ENCODE measurements at regions not wholly inside any gene's neighbourhood (a gene's known extent, or its start where the extent isn't known, plus 50 kb on each side); places are given as distances from the start of the nearest gene placed in this dataset.

DNA sequence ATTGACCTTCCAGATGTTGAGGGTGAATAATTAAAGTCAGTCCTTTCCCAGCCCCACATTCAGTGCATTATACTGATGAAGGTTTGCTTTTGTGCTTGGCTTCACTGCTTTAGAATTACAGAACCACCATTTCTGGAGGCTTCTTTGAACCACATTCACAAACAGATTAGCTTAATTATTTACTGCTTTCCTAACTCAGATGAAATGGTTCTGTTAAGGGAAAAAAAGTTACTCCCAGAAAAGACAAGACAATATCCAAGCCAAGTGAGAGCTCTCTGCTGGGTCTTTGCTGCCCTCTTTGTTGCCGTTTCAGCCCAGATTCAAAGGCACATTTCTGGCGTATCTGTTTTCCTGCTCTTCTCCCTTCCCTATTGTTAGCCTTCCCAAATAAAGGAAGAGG, 188.9 kb downstream of the AHR start:
- Histone ChIP-seq H3K27me3 (no peaks in the 10 kb centered on the region), H3K9me3 (no peaks in the 10 kb centered on the region), H3K4me3 (no peak overlapping the region), H3K27ac (no peak overlapping the region), H3K36me3 (ENCODE audit: low read depth, missing control alignments) (no peaks in the 10 kb centered on the region), H3K4me1 (no peaks in the 10 kb centered on the region)
- 81 to 84% methylated on average over 2 of the region's 2 CpGs for WGBS, 2 donors
- DNase-seq: no peak
- intact Hi-C loops (cut with DNase I; ENCODE audit: low total_unique reads): no loop called here
- TF ChIP-seq, protein P1, sequence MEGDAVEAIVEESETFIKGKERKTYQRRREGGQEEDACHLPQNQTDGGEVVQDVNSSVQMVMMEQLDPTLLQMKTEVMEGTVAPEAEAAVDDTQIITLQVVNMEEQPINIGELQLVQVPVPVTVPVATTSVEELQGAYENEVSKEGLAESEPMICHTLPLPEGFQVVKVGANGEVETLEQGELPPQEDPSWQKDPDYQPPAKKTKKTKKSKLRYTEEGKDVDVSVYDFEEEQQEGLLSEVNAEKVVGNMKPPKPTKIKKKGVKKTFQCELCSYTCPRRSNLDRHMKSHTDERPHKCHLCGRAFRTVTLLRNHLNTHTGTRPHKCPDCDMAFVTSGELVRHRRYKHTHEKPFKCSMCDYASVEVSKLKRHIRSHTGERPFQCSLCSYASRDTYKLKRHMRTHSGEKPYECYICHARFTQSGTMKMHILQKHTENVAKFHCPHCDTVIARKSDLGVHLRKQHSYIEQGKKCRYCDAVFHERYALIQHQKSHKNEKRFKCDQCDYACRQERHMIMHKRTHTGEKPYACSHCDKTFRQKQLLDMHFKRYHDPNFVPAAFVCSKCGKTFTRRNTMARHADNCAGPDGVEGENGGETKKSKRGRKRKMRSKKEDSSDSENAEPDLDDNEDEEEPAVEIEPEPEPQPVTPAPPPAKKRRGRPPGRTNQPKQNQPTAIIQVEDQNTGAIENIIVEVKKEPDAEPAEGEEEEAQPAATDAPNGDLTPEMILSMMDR (IDR thresholded peaks at IDR 0.05): no peak
- TF ChIP-seq POLR2A (IDR thresholded peaks at IDR 0.05): no peak

DNA sequence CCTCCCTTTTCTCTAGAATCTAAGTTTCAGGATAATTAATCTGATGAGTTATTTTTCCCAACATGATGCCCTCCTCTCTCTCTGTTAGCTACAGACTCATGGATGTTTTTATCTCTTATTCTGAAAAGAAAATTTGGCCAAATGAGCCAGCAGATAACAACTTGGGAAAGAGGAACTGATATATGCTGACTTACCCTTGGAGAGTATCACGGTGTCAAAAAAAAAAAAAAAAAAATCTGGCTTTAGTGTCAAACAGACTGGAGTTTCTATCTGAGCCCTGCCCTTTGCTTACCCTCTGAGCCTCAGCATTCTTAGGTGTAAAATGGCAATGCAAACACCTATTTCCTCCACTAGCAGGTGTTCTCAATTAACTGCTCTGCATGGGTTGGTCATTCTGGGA, 190.4 kb downstream of the AHR start:
- Histone ChIP-seq H3K4me3 (no peak overlapping the region), H3K36me3 (ENCODE audit: low read depth, missing control alignments) (no peaks in the 10 kb centered on the region), H3K27me3 (no peaks in the 10 kb centered on the region), H3K4me1 (no peaks in the 10 kb centered on the region), H3K27ac (no peak overlapping the region), H3K9me3 (no peaks in the 10 kb centered on the region)
- no peak for DNase-seq
- no peak for TF ChIP-seq POLR2A (IDR thresholded peaks at IDR 0.05)
- TF ChIP-seq, protein P1 (IDR thresholded peaks at IDR 0.05): no peak
- intact Hi-C loops (cut with DNase I; ENCODE audit: low total_unique reads): no loop called here
- WGBS, 2 donors: 72 to 81% methylated on average over 1 of the region's 1 CpG

DNA sequence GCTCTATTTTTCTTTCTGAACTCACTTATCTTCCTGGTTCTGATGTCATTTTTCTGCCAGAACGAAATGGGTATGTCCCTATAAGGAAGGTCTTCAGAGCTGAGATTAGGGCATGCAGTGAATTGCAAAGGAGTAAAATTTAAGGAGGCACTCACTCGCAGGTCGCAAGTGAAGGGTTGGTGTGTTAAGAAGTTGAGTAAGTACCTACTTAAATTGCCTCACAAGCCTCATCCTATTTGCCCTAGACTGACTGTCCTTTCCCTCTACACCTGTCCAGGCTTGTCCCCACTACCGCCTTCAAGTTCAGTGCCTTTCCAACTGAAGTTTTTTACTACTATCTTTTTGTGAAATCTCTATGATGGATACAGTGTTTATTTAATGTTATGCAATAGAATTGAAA, 191.5 kb downstream of the AHR start:
- no peak for DNase-seq
- Histone ChIP-seq H3K27me3 (no peaks in the 10 kb centered on the region), H3K4me1 (no peaks in the 10 kb centered on the region), H3K9me3 (no peaks in the 10 kb centered on the region), H3K27ac (no peak overlapping the region), H3K4me3 (no peak overlapping the region), H3K36me3 (ENCODE audit: low read depth, missing control alignments) (no peaks in the 10 kb centered on the region)
- intact Hi-C loops (cut with DNase I; ENCODE audit: low total_unique reads): no loop called here
- TF ChIP-seq POLR2A (IDR thresholded peaks at IDR 0.05): no peak
- TF ChIP-seq, protein P1 (IDR thresholded peaks at IDR 0.05): no peak
- 90 to 93% methylated on average over 4 of the region's 4 CpGs for WGBS, 2 donors

DNA sequence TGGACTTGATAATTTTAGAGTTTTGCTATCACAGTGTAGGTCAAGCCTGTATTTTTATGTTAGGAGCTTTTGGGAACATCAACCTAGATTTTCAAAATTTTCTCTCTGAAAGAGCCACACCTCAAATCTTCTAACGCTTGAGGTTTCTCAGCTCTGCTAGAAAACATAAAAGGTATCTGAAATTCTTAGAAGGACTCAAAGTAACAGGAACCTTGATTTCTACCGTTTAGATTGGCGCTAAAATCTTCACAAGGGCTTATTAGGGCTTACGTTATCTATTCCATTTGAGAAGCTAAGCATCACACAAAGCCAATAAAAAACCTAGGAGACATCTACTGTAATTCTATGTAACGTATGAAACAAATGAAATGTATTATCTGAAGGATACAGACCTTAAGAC, 192.4 kb downstream of the AHR start:
- TF ChIP-seq POLR2A (IDR thresholded peaks at IDR 0.05): no peak
- TF ChIP-seq, protein P1 (IDR thresholded peaks at IDR 0.05): no peak

DNA sequence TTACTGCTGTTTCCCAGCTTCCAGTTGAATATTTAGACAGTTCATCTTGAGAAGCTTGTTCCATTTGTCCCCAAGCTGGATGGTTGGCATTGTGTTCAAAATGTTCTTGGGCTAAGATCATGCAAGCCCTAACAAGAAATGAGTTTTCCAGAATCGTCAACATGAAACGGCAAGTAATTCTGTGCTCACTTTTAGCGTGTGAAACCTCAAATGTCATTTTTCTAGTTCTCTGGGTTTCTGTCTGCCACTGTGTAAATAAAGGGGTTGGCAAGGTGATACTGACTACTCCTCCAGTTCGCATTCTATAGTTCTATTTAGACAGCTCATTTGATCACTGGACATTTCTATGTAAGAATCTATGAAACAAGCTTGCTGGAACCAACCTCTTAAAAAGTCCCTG, 194.0 kb downstream of the AHR start:
- Histone ChIP-seq H3K36me3 (ENCODE audit: low read depth, missing control alignments) (no peaks in the 10 kb centered on the region), H3K9me3 (no peaks in the 10 kb centered on the region), H3K4me3 (no peak overlapping the region), H3K27ac (no peak overlapping the region), H3K4me1 (no peaks in the 10 kb centered on the region), H3K27me3 (no peaks in the 10 kb centered on the region)
- intact Hi-C loops (cut with DNase I; ENCODE audit: low total_unique reads): no loop called here
- 90 to 92% methylated on average over 4 of the region's 4 CpGs for WGBS, 2 donors
- TF ChIP-seq POLR2A (IDR thresholded peaks at IDR 0.05): no peak
- TF ChIP-seq, protein P1 (IDR thresholded peaks at IDR 0.05): no peak
- no peak for DNase-seq

More for the DNA sequence above, 192.4 kb downstream of the AHR start:
- DNase-seq: no peak
- no peaks in the 10 kb centered on the region for H3K27me3 ChIP-seq
- no peaks in the 10 kb centered on the region for H3K4me1 ChIP-seq
- no peaks in the 10 kb centered on the region for H3K36me3 ChIP-seq (ENCODE audit: low read depth, missing control alignments)
- no peaks in the 10 kb centered on the region for H3K9me3 ChIP-seq
- intact Hi-C loops (cut with DNase I; ENCODE audit: low total_unique reads): no loop called here
- no peak overlapping the region for H3K27ac ChIP-seq
- H3K4me3 ChIP-seq: no peak overlapping the region
- 90 to 93% methylated on average over 5 of the region's 5 CpGs for WGBS, 2 donors
